Adrenal gland (tissue), 5 donors: ENCODE measurements at regions not wholly inside any gene's neighbourhood (a gene's known extent, or its start where the extent isn't known, plus 50 kb on each side); places are given as distances from the start of the nearest gene placed in this dataset.

ENCODE experiments used
- POLR2A ChIP-seq, 2 donors: fragments of 450-650 bp; IDR thresholded peaks; one replicate each; pipeline ENCODE4 v1.6.1; 2017; ENCODE audit warnings: antibody characterized with exemption in 2 of 2, mild to moderate bottlenecking in 2 of 2, moderate library complexity in 1 of 2
- TF ChIP-seq, protein P1 (sequence below), 6 experiments: fragments of 450-650 bp in 4 of 6; fragments of 200-600 bp in 2 of 6; sonication (generic) in 1 of 6; IDR thresholded peaks; 1 replicate in 5 of 6; 2 replicates in 1 of 6; pipeline versions ENCODE4 v1.5.1 to v1.8.0; 2016 to 2021; ENCODE audit warnings: antibody characterized with exemption in 6 of 6, mild to moderate bottlenecking in 2 of 6, moderate library complexity in 1 of 6
- donor health status: DM: no; HTN: no; CAD: no.

DNA sequence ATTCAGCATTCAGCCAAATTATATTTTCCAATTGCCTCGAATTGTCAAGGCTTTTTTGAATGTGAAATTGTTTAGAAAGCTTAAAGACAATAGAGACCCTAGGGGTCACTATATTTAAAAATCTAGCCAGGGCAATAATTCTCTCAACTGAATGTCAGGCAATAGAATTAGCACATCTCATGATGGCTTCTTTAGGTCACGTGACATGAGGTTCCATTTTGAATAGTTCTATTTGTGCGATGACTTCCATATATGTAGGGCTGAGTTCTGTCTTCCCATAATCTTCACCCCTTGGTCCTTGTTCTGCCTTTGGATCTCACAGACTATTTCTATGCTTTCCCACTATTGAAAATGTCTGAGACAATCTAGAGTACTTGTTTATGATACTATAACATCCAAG, 527.7 kb upstream of the KIRREL3 start:
- TF ChIP-seq, protein P1, sequence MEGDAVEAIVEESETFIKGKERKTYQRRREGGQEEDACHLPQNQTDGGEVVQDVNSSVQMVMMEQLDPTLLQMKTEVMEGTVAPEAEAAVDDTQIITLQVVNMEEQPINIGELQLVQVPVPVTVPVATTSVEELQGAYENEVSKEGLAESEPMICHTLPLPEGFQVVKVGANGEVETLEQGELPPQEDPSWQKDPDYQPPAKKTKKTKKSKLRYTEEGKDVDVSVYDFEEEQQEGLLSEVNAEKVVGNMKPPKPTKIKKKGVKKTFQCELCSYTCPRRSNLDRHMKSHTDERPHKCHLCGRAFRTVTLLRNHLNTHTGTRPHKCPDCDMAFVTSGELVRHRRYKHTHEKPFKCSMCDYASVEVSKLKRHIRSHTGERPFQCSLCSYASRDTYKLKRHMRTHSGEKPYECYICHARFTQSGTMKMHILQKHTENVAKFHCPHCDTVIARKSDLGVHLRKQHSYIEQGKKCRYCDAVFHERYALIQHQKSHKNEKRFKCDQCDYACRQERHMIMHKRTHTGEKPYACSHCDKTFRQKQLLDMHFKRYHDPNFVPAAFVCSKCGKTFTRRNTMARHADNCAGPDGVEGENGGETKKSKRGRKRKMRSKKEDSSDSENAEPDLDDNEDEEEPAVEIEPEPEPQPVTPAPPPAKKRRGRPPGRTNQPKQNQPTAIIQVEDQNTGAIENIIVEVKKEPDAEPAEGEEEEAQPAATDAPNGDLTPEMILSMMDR (IDR thresholded peaks at IDR 0.05), result no peak
- no peak for TF ChIP-seq POLR2A (IDR thresholded peaks at IDR 0.05)
